Right atrium auricular region (tissue), 2 donors: ENCODE measurements at regions not wholly inside any gene's neighbourhood (a gene's known extent, or its start where the extent isn't known, plus 50 kb on each side); places are given as distances from the start of the nearest gene placed in this dataset.

Source experiments
- DNase-seq: peaks from one replicate; pipeline ENCODE4 v3.0.0-alpha.2; 2019; ENCODE audit warnings: low spot score
- H3K27ac ChIP-seq, 2 donors: fragments of 200-600 bp; sonication (generic); 1 replicate in 1 of 2; 2 replicates in 1 of 2; pipeline ENCODE4 v1.5.1; 2016 to 2019
- H3K27me3 ChIP-seq, 2 donors: fragments of 200-600 bp; sonication (generic); one replicate each; pipeline versions ENCODE4 v1.5.1 to v1.6.0; 2017 to 2019
- H3K36me3 ChIP-seq: fragments of 200-600 bp; sonication (generic); one replicate; pipeline ENCODE4 v1.5.1; 2016
- H3K4me1 ChIP-seq, 2 donors: fragments of 200-600 bp; sonication (generic); one replicate each; pipeline versions ENCODE4 v1.5.1 to v1.6.0; 2017 to 2019
- H3K4me3 ChIP-seq, 2 donors: fragments of 200-600 bp; sonication (generic); 1 replicate in 1 of 2; 2 replicates in 1 of 2; pipeline ENCODE4 v1.5.1; 2017 to 2019; ENCODE audit warnings: mild to moderate bottlenecking in 1 of 2, moderate library complexity in 1 of 2
- H3K9me3 ChIP-seq, 2 donors: fragments of 200-600 bp; sonication (generic); one replicate each; pipeline ENCODE4 v1.5.1; 2019
- CTCF ChIP-seq, 2 donors: fragments of 200-600 bp; sonication (generic); IDR thresholded peaks; one replicate each; pipeline ENCODE4 v1.5.1; 2019; ENCODE audit warnings: antibody characterized with exemption in 2 of 2

GRCh38 chr3:80247766-80248165 lies 480.0 kb upstream of the ROBO1 start:
- Histone ChIP-seq H3K27ac (no peak overlapping the region), H3K36me3 (no peaks in the 10 kb centered on the region), H3K27me3 (no peaks in the 10 kb centered on the region), H3K9me3 (peaks cover 0 to 10% of the 10 kb centered on the region in 2 donors), H3K4me1 (no peaks in the 10 kb centered on the region), H3K4me3 (no peak overlapping the region)
- DNase-seq: no peak
- TF ChIP-seq CTCF (IDR thresholded peaks at IDR 0.05): no peak

- Histone ChIP-seq H3K27me3 (no peaks in the 10 kb centered on the region), H3K9me3 (peaks cover 0 to 7% of the 10 kb centered on the region in 2 donors), H3K4me1 (no peaks in the 10 kb centered on the region), H3K27ac (no peak overlapping the region), H3K4me3 (no peak overlapping the region), H3K36me3 (no peaks in the 10 kb centered on the region)
- TF ChIP-seq CTCF (IDR thresholded peaks at IDR 0.05): no peak
- DNase-seq: no peak
Observed at GRCh38 chr3:80244390-80244789, 476.6 kb upstream of the ROBO1 start.

GRCh38 chr3:80241791-80242190 lies 474.0 kb upstream of the ROBO1 start:
- no peak overlapping the region for H3K27ac ChIP-seq
- no peak for DNase-seq
- no peaks in the 10 kb centered on the region for H3K4me1 ChIP-seq
- no peaks in the 10 kb centered on the region for H3K27me3 ChIP-seq
- TF ChIP-seq CTCF (IDR thresholded peaks at IDR 0.05): no peak
- no peaks in the 10 kb centered on the region for H3K9me3 ChIP-seq
- no peaks in the 10 kb centered on the region for H3K36me3 ChIP-seq
- no peak overlapping the region for H3K4me3 ChIP-seq

GRCh38 chr3:80239301-80239700 lies 471.5 kb upstream of the ROBO1 start:
- Histone ChIP-seq H3K4me3 (no peak overlapping the region), H3K27ac (no peak overlapping the region), H3K27me3 (no peaks in the 10 kb centered on the region), H3K4me1 (no peaks in the 10 kb centered on the region), H3K9me3 (no peaks in the 10 kb centered on the region), H3K36me3 (no peaks in the 10 kb centered on the region)
- DNase-seq: no peak
- no peak for TF ChIP-seq CTCF (IDR thresholded peaks at IDR 0.05)

GRCh38 chr3:80238606-80239005 lies 470.8 kb upstream of the ROBO1 start:
- no peak overlapping the region for H3K4me3 ChIP-seq
- no peaks in the 10 kb centered on the region for H3K36me3 ChIP-seq
- no peaks in the 10 kb centered on the region for H3K4me1 ChIP-seq
- no peaks in the 10 kb centered on the region for H3K9me3 ChIP-seq
- TF ChIP-seq CTCF (IDR thresholded peaks at IDR 0.05): no peak
- H3K27me3 ChIP-seq: no peaks in the 10 kb centered on the region
- no peak for DNase-seq
- no peak overlapping the region for H3K27ac ChIP-seq

- no peak for DNase-seq
- TF ChIP-seq CTCF (IDR thresholded peaks at IDR 0.05): no peak
- Histone ChIP-seq H3K36me3 (no peaks in the 10 kb centered on the region), H3K4me1 (no peaks in the 10 kb centered on the region), H3K27ac (no peak overlapping the region), H3K9me3 (no peaks in the 10 kb centered on the region), H3K4me3 (no peak overlapping the region), H3K27me3 (no peaks in the 10 kb centered on the region)
Observed at GRCh38 chr3:80238152-80238551, 470.4 kb upstream of the ROBO1 start.
